ENCODE measurements at regions not wholly inside any gene's neighbourhood (a gene's known extent, or its start where the extent isn't known, plus 50 kb on each side); places are given as distances from the start of the nearest gene placed in this dataset.

GRCh38 chr7:142351145-142351544 is 93.3 kb upstream of the PRSS58 start:
- no peak for DNase-seq

- DNase-seq, result no peak
Measured at GRCh38 chr7:142349670-142350405, 92.0 kb upstream of the PRSS58 start.

GRCh38 chr7:142348921-142349405 is 91.1 kb upstream of the PRSS58 start:
- no peak for DNase-seq

GRCh38 chr7:142348100-142348499 is 90.2 kb upstream of the PRSS58 start:
- DNase-seq, result no peak

- DNase-seq, result no peak
Measured at GRCh38 chr7:142347091-142347490, 89.2 kb upstream of the PRSS58 start.

DNA sequence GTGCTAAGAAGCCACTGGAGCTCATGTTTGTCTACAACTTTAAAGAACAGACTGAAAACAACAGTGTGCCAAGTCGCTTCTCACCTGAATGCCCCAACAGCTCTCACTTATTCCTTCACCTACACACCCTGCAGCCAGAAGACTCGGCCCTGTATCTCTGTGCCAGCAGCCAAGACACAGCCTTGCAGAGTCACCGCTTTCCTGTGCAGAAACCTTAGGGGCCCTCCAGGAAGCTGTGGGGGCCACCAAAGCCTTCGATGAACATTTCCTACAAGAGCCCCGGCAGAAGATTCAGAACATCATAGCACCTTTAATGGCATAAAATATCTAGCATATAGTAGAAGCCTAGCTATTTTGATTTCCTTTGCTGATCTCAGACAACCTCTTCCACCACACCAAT is 88.0 kb upstream of the PRSS58 start:
- DNase-seq, result no peak

GRCh38 chr7:142338633-142339501 is 81.0 kb upstream of the PRSS58 start:
- peak; percentile 46 for DNase-seq

DNA sequence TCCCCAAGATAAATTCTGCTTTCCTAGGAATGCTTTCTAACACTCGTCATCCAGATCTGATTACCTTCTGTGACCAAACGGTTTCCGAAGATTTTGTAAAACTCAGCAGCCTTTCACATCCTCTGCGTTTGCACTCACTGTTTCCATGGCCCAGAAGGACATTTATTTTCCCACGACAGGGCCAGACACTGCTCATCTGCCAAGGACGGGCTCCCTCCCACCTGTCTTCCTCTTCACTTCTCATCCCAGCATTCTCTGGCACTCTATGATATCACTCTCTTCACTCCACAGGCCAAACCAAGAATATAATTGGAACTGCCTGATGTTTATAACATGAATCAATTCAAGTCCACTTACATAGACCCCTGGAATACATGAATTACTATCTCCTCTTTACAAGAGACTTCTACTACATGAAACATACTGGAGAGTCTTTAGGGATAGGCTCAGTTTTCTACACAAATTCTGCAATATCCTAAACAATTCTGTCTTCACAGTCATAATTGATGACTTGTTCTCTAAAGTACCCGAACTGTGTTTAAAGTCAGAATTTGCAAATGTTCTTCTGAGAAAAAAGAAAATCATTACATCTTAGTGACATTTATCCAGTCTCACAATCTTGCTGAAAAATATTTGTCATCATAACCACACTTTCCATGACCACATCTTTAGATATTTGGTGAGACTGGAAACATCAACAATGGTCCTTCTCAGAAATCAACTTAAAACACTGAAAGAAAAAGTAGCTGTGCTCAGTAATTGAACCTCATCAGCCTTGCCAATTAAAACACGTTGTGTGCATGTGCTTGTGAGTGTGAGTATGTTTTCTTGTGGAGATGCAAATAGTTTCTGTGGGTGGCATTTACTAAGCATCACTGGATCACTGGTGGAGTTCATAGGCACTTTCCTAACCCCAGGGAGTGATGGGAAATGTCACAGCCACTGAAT is 79.5 kb upstream of the PRSS58 start:
- DNase-seq, result no peak

GRCh38 chr7:142334806-142335205 is 76.9 kb upstream of the PRSS58 start:
- no peak for DNase-seq

GRCh38 chr7:142334236-142334635 is 76.4 kb upstream of the PRSS58 start:
- DNase-seq, result no peak

DNA sequence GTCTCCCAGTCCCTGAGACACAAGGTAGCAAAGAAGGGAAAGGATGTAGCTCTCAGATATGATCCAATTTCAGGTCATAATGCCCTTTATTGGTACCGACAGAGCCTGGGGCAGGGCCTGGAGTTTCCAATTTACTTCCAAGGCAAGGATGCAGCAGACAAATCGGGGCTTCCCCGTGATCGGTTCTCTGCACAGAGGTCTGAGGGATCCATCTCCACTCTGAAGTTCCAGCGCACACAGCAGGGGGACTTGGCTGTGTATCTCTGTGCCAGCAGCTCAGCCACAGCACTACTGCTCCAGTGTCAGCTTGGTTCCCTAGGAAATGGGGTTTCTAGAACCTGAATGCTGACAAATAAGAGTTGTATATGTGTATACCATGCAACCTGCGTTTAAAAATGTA is 74.6 kb upstream of the PRSS58 start:
- no peak for DNase-seq

- no peak for DNase-seq
Measured at GRCh38 chr7:142331941-142332340, 74.1 kb upstream of the PRSS58 start.

DNA sequence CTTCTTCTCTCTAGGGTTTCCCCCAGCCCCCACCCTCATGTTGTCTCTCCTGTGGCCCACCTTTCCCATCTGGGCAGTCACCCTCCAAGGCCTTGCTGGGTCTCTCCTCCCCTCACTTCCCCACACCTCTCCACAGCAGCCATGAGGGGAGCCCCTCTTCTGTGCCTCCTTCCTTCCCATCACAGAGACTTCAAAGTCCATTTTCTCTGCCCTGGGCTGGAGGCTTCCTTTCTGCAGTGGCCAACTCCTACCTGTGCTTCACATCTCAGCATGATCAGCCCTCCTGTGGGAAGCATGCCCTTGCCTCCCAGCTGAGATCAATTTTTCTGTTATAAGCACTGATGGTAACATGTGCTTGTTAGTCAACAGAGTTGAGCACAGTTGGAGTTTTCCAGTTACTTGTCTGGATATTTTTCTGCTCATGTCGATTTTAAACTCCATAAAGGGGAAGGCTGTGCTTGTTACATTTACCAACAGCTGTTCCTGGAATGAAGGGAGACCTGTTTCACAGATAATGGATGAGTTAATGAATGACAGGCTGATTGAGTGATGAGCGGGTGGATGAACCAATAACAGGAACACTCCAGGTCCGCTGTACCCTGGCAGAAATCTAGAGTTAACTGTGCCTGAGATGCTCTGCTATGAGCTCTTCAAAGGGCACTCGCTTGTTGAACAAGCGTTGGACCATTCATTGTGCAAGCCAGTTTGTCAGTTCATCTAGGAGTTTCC is 71.4 kb upstream of the PRSS58 start:
- no peak for DNase-seq

DNA sequence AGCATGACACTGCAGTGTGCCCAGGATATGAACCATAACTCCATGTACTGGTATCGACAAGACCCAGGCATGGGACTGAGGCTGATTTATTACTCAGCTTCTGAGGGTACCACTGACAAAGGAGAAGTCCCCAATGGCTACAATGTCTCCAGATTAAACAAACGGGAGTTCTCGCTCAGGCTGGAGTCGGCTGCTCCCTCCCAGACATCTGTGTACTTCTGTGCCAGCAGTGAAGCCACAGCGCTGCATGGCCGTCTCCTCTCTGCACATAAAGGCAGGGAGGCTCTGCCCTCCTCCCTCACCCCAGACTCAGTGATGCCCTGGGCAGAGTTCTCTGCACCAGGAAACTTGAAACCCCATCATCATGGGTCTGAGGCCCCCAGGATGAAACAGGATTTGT is 70.7 kb upstream of the PRSS58 start:
- no peak for DNase-seq

DNA sequence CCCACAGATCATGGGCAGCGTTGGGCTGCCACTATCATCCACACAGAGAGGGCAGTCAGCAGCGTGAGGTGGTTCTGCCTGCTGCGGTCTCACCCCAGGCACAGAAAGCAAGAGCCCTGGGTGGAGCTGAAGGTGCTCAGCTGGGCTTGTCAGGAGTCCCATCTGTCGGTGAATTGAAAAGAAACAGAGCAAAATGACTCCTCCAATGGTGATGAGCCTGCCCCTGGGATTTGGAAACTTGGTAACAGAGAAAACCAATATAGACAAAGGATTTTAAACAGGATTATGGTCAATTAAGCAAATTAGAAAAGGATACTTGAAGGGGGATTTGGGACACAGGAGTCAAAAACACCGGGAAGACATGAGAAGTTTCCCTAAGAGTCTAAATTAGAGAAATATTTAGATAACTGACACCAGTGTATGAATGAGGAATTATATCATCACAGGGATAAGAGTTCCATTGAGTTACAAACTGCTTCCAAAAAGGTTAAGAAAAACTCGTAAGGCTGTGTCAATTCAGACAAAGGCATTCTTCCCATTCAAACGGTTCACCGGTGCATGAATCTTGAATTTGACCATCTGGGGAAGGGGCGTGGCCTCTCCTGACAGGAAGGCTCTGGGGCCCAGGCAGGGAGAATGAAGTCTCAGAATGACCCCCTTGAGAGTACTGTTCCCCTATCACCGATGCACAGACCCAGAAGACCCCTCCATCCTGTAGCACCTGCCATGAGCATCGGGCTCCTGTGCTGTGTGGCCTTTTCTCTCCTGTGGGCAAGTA is 70.0 kb upstream of the PRSS58 start:
- no peak for DNase-seq

- peak; percentile 33 for DNase-seq
Measured at GRCh38 chr7:142323706-142324105, 65.8 kb upstream of the PRSS58 start.

DNA sequence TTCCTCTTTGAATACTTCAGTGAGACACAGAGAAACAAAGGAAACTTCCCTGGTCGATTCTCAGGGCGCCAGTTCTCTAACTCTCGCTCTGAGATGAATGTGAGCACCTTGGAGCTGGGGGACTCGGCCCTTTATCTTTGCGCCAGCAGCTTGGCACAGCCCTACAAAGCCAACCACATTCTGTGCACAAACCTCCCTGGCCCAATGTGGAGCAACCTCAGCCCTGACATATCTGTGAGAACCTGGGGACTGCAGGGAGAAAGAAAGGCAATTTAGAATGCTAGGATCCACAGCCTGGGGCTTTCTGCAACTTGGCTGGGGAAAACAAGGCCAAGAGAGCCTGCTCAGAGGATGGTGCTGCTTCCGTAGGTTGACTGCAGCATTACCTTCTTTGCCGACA is 63.5 kb upstream of the PRSS58 start:
- DNase-seq, result no peak

- no peak for DNase-seq
Measured at GRCh38 chr7:142320883-142321282, 63.0 kb upstream of the PRSS58 start.

GRCh38 chr7:142319970-142320369 is 62.1 kb upstream of the PRSS58 start:
- DNase-seq, result no peak

DNA sequence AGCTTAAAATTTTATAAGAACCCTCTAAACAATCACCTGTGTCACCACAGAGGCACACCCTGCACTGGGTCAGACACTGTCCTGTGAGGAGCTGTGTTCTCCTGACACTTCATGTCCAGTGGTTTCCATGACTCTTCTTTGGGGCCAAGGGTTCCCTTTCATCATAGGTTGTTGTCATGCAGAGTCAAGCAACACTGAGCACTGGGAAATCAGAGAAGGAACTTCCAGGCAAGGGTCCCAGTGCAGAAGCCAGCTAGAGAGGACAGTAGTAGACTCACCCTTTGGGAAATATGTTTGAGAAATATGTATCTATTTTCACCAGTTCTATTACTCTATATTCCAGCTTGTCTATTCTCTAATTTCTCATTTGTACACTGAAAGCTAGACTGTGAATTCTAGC is 56.4 kb upstream of the PRSS58 start:
- no peak for DNase-seq

- no peak for DNase-seq
Measured at GRCh38 chr7:142313528-142313927, 55.7 kb upstream of the PRSS58 start.

Data from HCEC 1CT (cell line).